ENCODE measurements at regions not wholly inside any gene's neighbourhood (a gene's known extent, or its start where the extent isn't known, plus 50 kb on each side); places are given as distances from the start of the nearest gene placed in this dataset.

GRCh38 chr12:84276215-84276614, 636.4 kb downstream of the SLC6A15 start:
- H3K27me3 ChIP-seq, result no peaks in the 10 kb centered on the region
- TF ChIP-seq, protein P1, sequence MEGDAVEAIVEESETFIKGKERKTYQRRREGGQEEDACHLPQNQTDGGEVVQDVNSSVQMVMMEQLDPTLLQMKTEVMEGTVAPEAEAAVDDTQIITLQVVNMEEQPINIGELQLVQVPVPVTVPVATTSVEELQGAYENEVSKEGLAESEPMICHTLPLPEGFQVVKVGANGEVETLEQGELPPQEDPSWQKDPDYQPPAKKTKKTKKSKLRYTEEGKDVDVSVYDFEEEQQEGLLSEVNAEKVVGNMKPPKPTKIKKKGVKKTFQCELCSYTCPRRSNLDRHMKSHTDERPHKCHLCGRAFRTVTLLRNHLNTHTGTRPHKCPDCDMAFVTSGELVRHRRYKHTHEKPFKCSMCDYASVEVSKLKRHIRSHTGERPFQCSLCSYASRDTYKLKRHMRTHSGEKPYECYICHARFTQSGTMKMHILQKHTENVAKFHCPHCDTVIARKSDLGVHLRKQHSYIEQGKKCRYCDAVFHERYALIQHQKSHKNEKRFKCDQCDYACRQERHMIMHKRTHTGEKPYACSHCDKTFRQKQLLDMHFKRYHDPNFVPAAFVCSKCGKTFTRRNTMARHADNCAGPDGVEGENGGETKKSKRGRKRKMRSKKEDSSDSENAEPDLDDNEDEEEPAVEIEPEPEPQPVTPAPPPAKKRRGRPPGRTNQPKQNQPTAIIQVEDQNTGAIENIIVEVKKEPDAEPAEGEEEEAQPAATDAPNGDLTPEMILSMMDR (IDR thresholded peaks at IDR 0.05), result no peak
- TF ChIP-seq POLR2A (IDR thresholded peaks at IDR 0.05) (no peak), EP300 (IDR thresholded peaks at IDR 0.05) (no peak)
- DNase-seq (ENCODE audit: low spot score in 2 of 2), result no peak
- H3K4me3 ChIP-seq, result no peak overlapping the region
- WGBS, 2 donors, result 62 to 64% methylated on average over 2 of the region's 2 CpGs
- peaks cover 0 to 10% (median 0%) of the 10 kb centered on the region in 4 donors for H3K9me3 ChIP-seq
- no peak overlapping the region for H3K27ac ChIP-seq
- no peaks in the 10 kb centered on the region for H3K36me3 ChIP-seq
- no peaks in the 10 kb centered on the region for H3K4me1 ChIP-seq

GRCh38 chr12:84272324-84272723, 640.3 kb downstream of the SLC6A15 start:
- WGBS, 2 donors, result 86 to 88% methylated on average over 3 of the region's 3 CpGs
- no peaks in the 10 kb centered on the region for H3K4me1 ChIP-seq
- H3K36me3 ChIP-seq, result no peaks in the 10 kb centered on the region
- H3K9me3 ChIP-seq, result no peaks in the 10 kb centered on the region
- H3K4me3 ChIP-seq, result no peak overlapping the region
- H3K27me3 ChIP-seq, result no peaks in the 10 kb centered on the region
- no peak for DNase-seq (ENCODE audit: low spot score in 2 of 2)
- no peak for TF ChIP-seq EP300 (IDR thresholded peaks at IDR 0.05)
- no peak overlapping the region for H3K27ac ChIP-seq

GRCh38 chr12:84270470-84271140, 642.0 kb downstream of the SLC6A15 start:
- WGBS, 2 donors, result 53 to 54% methylated on average over 8 of the region's 8 CpGs

GRCh38 chr12:84247931-84248330, 664.7 kb downstream of the SLC6A15 start:
- WGBS, 2 donors, result 70 to 74% methylated on average over 2 of the region's 2 CpGs
- Histone ChIP-seq H3K4me1 (no peaks in the 10 kb centered on the region), H3K27ac (no peak overlapping the region)

More at GRCh38 chr12:84270470-84271140, 642.0 kb downstream of the SLC6A15 start:
- H3K27ac ChIP-seq, result no peak overlapping the region
- H3K27me3 ChIP-seq, result no peaks in the 10 kb centered on the region
- TF ChIP-seq, protein P1 (IDR thresholded peaks at IDR 0.05), result no peak
- no peak for TF ChIP-seq EP300 (IDR thresholded peaks at IDR 0.05)
- no peak for TF ChIP-seq POLR2A (IDR thresholded peaks at IDR 0.05)
- no peaks in the 10 kb centered on the region for H3K9me3 ChIP-seq
- no peaks in the 10 kb centered on the region for H3K4me1 ChIP-seq
- H3K4me3 ChIP-seq, result no peak overlapping the region
- DNase-seq (ENCODE audit: low spot score in 2 of 2), result peak in 1 of 2 donors; percentile 16
- no peaks in the 10 kb centered on the region for H3K36me3 ChIP-seq

DNA sequence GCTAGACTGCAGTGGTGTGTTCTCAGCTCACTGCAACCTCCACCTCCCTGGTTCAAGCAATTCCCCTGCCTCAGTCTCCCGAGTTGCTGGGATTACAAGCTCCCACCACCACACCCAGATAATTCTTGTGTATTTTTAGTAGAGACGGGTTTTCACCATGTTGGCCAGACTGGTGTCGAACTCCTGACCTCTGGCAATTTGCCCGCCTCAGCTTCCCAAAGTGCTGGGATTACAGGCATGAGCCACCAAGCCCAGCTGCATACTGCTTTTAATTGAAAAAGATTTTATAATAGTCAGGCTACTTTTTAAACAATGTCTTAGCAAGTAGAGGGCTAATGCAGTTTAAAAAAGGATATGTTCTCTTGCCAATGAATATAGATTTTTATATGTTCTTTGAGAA, 668.9 kb downstream of the SLC6A15 start:
- no peak for TF ChIP-seq POLR2A (IDR thresholded peaks at IDR 0.05)
- TF ChIP-seq, protein P1 (IDR thresholded peaks at IDR 0.05), result no peak
- no peak for TF ChIP-seq EP300 (IDR thresholded peaks at IDR 0.05)
- Histone ChIP-seq H3K4me3 (no peak overlapping the region), H3K27ac (no peak overlapping the region), H3K36me3 (no peaks in the 10 kb centered on the region), H3K27me3 (no peaks in the 10 kb centered on the region), H3K4me1 (no peaks in the 10 kb centered on the region), H3K9me3 (no peaks in the 10 kb centered on the region)
- no peak for DNase-seq (ENCODE audit: low spot score in 2 of 2)
- 53 to 67% methylated on average over 4 of the region's 4 CpGs for WGBS, 2 donors

More at GRCh38 chr12:84247931-84248330, 664.7 kb downstream of the SLC6A15 start:
- DNase-seq (ENCODE audit: low spot score in 2 of 2), result no peak
- Histone ChIP-seq H3K4me3 (no peak overlapping the region), H3K36me3 (no peaks in the 10 kb centered on the region), H3K27me3 (no peaks in the 10 kb centered on the region), H3K9me3 (no peaks in the 10 kb centered on the region)
- TF ChIP-seq EP300 (IDR thresholded peaks at IDR 0.05), result no peak
- TF ChIP-seq POLR2A (IDR thresholded peaks at IDR 0.05), result no peak
- TF ChIP-seq, protein P1 (IDR thresholded peaks at IDR 0.05), result no peak
